ENCODE measurements at regions not wholly inside any gene's neighbourhood (a gene's known extent, or its start where the extent isn't known, plus 50 kb on each side); places are given as distances from the start of the nearest gene placed in this dataset.
"Not testable (repeated sequence)": the region's sequence is repeated elsewhere in the genome, so short reads cannot be mapped to it uniquely, and the experiment has no call there.

- DNase-seq (ENCODE audit: low read depth): no peak
- TF ChIP-seq, protein P1, sequence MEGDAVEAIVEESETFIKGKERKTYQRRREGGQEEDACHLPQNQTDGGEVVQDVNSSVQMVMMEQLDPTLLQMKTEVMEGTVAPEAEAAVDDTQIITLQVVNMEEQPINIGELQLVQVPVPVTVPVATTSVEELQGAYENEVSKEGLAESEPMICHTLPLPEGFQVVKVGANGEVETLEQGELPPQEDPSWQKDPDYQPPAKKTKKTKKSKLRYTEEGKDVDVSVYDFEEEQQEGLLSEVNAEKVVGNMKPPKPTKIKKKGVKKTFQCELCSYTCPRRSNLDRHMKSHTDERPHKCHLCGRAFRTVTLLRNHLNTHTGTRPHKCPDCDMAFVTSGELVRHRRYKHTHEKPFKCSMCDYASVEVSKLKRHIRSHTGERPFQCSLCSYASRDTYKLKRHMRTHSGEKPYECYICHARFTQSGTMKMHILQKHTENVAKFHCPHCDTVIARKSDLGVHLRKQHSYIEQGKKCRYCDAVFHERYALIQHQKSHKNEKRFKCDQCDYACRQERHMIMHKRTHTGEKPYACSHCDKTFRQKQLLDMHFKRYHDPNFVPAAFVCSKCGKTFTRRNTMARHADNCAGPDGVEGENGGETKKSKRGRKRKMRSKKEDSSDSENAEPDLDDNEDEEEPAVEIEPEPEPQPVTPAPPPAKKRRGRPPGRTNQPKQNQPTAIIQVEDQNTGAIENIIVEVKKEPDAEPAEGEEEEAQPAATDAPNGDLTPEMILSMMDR (conservative IDR thresholded peaks at IDR 0.05; ENCODE audit: low read depth, low read length): no peak
- H3K4me3 ChIP-seq (ENCODE audit: low read depth, low read length): no peak overlapping the region
Observed at GRCh38 chr10:22792161-22792560, 77.8 kb upstream of the PIP4K2A start.

GRCh38 chr10:22791665-22792064 lies 77.3 kb upstream of the PIP4K2A start:
- H3K4me3 ChIP-seq (ENCODE audit: low read depth, low read length): no peak overlapping the region
- TF ChIP-seq, protein P1 (conservative IDR thresholded peaks at IDR 0.05; ENCODE audit: low read depth, low read length): no peak
- no peak for DNase-seq (ENCODE audit: low read depth)

- TF ChIP-seq, protein P1 (conservative IDR thresholded peaks at IDR 0.05; ENCODE audit: low read depth, low read length): no peak
- H3K4me3 ChIP-seq (ENCODE audit: low read depth, low read length): no peak overlapping the region
- DNase-seq (ENCODE audit: low read depth): no peak
Observed at GRCh38 chr10:22784668-22785067, 70.3 kb upstream of the PIP4K2A start.

DNA sequence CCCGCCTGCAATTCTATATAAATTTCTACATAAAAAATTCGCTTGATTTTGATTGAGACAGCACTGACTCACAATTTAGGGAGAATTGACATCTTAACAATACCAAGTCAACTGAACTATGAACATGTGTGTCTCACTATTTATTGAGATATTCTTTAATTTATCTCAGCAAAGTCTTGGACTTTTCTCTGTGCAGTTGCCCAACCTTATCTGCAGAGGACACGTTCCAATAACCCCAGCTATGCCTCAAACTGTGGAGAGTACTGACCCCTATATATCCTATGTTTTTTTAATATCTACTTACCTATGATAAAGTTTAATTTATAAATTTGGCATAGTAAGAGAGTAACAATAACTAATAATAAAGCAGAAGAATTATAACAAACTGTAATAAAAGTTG lies 69.4 kb upstream of the PIP4K2A start:
- DNase-seq (ENCODE audit: low read depth): no peak
- TF ChIP-seq, protein P1 (conservative IDR thresholded peaks at IDR 0.05; ENCODE audit: low read depth, low read length): no peak
- no peak overlapping the region for H3K4me3 ChIP-seq (ENCODE audit: low read depth, low read length)

DNA sequence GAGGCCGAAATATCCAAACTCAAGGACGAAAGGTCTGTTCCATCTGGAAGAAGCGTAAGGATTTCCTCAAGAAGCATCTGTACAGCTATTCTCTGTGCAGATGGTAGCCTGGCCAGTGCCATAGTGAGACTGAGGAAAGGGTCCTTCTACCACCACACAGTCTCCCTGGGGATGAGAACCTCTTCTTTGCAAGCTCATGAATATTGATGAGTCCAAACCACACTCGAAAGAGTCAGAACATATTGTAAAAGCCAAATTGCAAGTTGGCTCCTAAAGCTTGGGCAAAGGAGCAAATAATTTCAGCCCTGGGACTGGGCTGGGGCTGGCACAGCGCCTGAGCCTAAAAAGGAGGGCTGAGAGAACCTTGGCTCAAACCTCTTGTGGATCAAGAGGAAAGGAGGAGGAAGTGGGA lies 66.1 kb upstream of the PIP4K2A start:
- TF ChIP-seq, protein P1 (conservative IDR thresholded peaks at IDR 0.05; ENCODE audit: low read depth, low read length): no peak
- no peak for DNase-seq (ENCODE audit: low read depth)
- no peak overlapping the region for H3K4me3 ChIP-seq (ENCODE audit: low read depth, low read length)

GRCh38 chr10:22779331-22780019 lies 65.1 kb upstream of the PIP4K2A start:
- peak; percentile 95 for DNase-seq (ENCODE audit: low read depth)
- no peak overlapping the region for H3K4me3 ChIP-seq (ENCODE audit: low read depth, low read length)
- TF ChIP-seq, protein P1 (conservative IDR thresholded peaks at IDR 0.05; ENCODE audit: low read depth, low read length): no peak

- TF ChIP-seq, protein P1 (conservative IDR thresholded peaks at IDR 0.05; ENCODE audit: low read depth, low read length): no peak
- DNase-seq (ENCODE audit: low read depth): no peak
Observed at GRCh38 chr10:22774102-22774501, 59.7 kb upstream of the PIP4K2A start.

GRCh38 chr10:22771631-22772030 lies 57.3 kb upstream of the PIP4K2A start:
- not testable (repeated sequence) for DNase-seq (ENCODE audit: low read depth); H3K4me3 ChIP-seq (ENCODE audit: low read depth, low read length)

More at GRCh38 chr10:22774102-22774501, 59.7 kb upstream of the PIP4K2A start:
- no peak overlapping the region for H3K4me3 ChIP-seq (ENCODE audit: low read depth, low read length)

All from epithelial cell of proximal tubule (primary cell).